SK-N-SH (cell line): ENCODE measurements at regions not wholly inside any gene's neighbourhood (a gene's known extent, or its start where the extent isn't known, plus 50 kb on each side); places are given as distances from the start of the nearest gene placed in this dataset.

Source experiments
- CTCF ChIA-PET: fragments of 300-600, 350-600 bp; formaldehyde crosslinking; extraction: SDS; loops from one replicate; lab custom pipeline; 2021; lab: Yijun Ruan, JAX
- POLR2A ChIA-PET: fragments of 350-600 bp; sonication (Branson Sonifier 250); formaldehyde crosslinking; extraction: SDS; loops from one replicate; lab custom pipeline; 2020; ENCODE audit warnings: antibody characterized with exemption, inconsistent platforms; lab: Yijun Ruan, JAX
- DNase-seq: peaks from one replicate; pipeline ENCODE4 v3.0.0; 2012
- H2AFZ ChIP-seq: fragments of 200-600 bp; sonication (generic); 2 replicates; pipeline ENCODE4 v1.8.1; 2016; ENCODE audit warnings: antibody characterized with exemption, mild to moderate bottlenecking, low read depth
- H3F3A ChIP-seq: fragments of 200-600 bp; sonication (generic); replicated peaks from 2 replicates; pipeline ENCODE3; 2016; ENCODE audit warnings: antibody characterized with exemption, mild to moderate bottlenecking; ENCODE audit not compliant: insufficient read depth
- H3K27ac ChIP-seq, 2 experiments: fragments of 200-500 bp in 1 of 2; fragments of 200-600 bp in 1 of 2; sonication (Bioruptor generic) in 1 of 2; sonication (generic), shearing (Covaris generic) in 1 of 2; 2 replicates each; pipeline versions ENCODE4 v1.5.1 to v1.6.1; 2014 to 2016; ENCODE audit warnings: low read depth in 2 of 2, inconsistent platforms in 1 of 2, low read length in 1 of 2, mild to moderate bottlenecking in 1 of 2, mixed read lengths in 1 of 2
- H3K27me3 ChIP-seq: fragments of 200-600 bp; sonication (generic), shearing (Covaris generic); 2 replicates; pipeline ENCODE4 v1.6.1; 2016; ENCODE audit warnings: mixed run types; ENCODE audit not compliant: insufficient read depth
- H3K36me3 ChIP-seq, 2 experiments: fragments of 200-500 bp in 1 of 2; fragments of 200-600 bp in 1 of 2; sonication (Bioruptor generic) in 1 of 2; sonication (generic) in 1 of 2; replicated peaks in 1 of 2; 2 replicates each; pipeline versions ENCODE3 to v1.5.1; 2014 to 2016; ENCODE audit warnings: low read length in 1 of 2, mild to moderate bottlenecking in 1 of 2; ENCODE audit not compliant: insufficient read depth in 2 of 2, control insufficient read depth in 1 of 2
- H3K4me1 ChIP-seq, 2 experiments: fragments of 200-500 bp in 1 of 2; fragments of 200-600 bp in 1 of 2; sonication (Bioruptor generic) in 1 of 2; sonication (generic), shearing (Covaris generic) in 1 of 2; 2 replicates each; pipeline versions ENCODE4 v1.5.1 to v1.6.1; 2014 to 2016; ENCODE audit warnings: low read depth in 1 of 2, low read length in 1 of 2, mixed run types in 1 of 2; ENCODE audit not compliant: insufficient read depth in 2 of 2, control insufficient read depth in 1 of 2
- H3K4me2 ChIP-seq: fragments of 200-600 bp; sonication (generic), shearing (Covaris generic); 2 replicates; pipeline ENCODE4 v1.6.1; 2017; ENCODE audit warnings: mixed run types
- H3K4me3 ChIP-seq, 2 experiments: fragments of 200-500 bp in 1 of 2; fragments of 200-600 bp in 1 of 2; sonication (Bioruptor generic) in 1 of 2; sonication (generic), shearing (Covaris generic) in 1 of 2; 2 replicates each; pipeline versions ENCODE4 v1.5.1 to v1.8.1; 2014 to 2016; ENCODE audit warnings: low read depth in 2 of 2, inconsistent platforms in 1 of 2, low read length in 1 of 2, mild to moderate bottlenecking in 1 of 2, mixed read lengths in 1 of 2, moderate library complexity in 1 of 2
- H3K79me2 ChIP-seq: fragments of 200-600 bp; sonication (generic); 2 replicates; pipeline ENCODE4 v1.8.1; 2017; ENCODE audit warnings: mild to moderate bottlenecking; ENCODE audit not compliant: insufficient read depth
- H3K9ac ChIP-seq: fragments of 200-600 bp; sonication (generic); 2 replicates; pipeline ENCODE4 v1.6.1; 2017; ENCODE audit warnings: mixed run types
- H3K9me2 ChIP-seq: fragments of 200-600 bp; sonication (generic); 2 replicates; pipeline ENCODE4 v1.6.1; 2017; ENCODE audit warnings: mixed run types
- H3K9me3 ChIP-seq: fragments of 200-600 bp; sonication (generic); 2 replicates; pipeline ENCODE4 v1.6.1; 2017; ENCODE audit warnings: mixed run types, mild to moderate bottlenecking, moderate library complexity
- H4K20me1 ChIP-seq: fragments of 200-600 bp; sonication (generic); 2 replicates; pipeline ENCODE4 v1.6.1; 2017; ENCODE audit warnings: mild to moderate bottlenecking, mixed run types; ENCODE audit not compliant: insufficient read depth
- CHD2 ChIP-seq: fragments of 150-350 bp; IDR thresholded peaks from 2 replicates; pipeline ENCODE4 v1.6.1; 2018; ENCODE audit warnings: low read length; ENCODE audit not compliant: partially characterized antibody
- CTCF ChIP-seq: fragments of 200-600 bp; sonication (generic); IDR thresholded peaks from 2 replicates; pipeline ENCODE4 v1.6.1; 2017; ENCODE audit warnings: antibody characterized with exemption, mild to moderate bottlenecking, moderate library complexity
- EP300 ChIP-seq, 2 experiments: IDR thresholded peaks; 2 replicates each; pipeline versions ENCODE4 v1.4.0 to v1.6.1; 2012; ENCODE audit warnings: borderline replicate concordance in 1 of 2, low read depth in 1 of 2, low read length in 1 of 2
- GATA2 ChIP-seq: sonication (generic); formaldehyde crosslinking; IDR thresholded peaks from 2 replicates; pipeline ENCODE4 v1.5.0; 2020; ENCODE audit warnings: mild to moderate bottlenecking, missing genetic modification reagents
- MXI1 ChIP-seq: IDR thresholded peaks from 2 replicates; pipeline ENCODE4 v1.6.1; 2012; ENCODE audit warnings: mild to moderate bottlenecking, low read depth, low read length, improper control_type of control experiment
- POLR2AphosphoS5 ChIP-seq: IDR thresholded peaks from 2 replicates; pipeline ENCODE4 v1.6.1; 2012; ENCODE audit warnings: low read depth, low read length
- RAD21 ChIP-seq: IDR thresholded peaks from 2 replicates; pipeline ENCODE4 v1.6.1; 2012; ENCODE audit warnings: mild to moderate bottlenecking, low read length
- SIN3A ChIP-seq: IDR thresholded peaks from 2 replicates; pipeline ENCODE4 v1.6.1; 2012; ENCODE audit warnings: low read depth, mild to moderate bottlenecking, low read length, moderate library complexity, borderline replicate concordance
- TEAD4 ChIP-seq: IDR thresholded peaks from 2 replicates; pipeline ENCODE4 v1.4.0; 2012; ENCODE audit warnings: mild to moderate bottlenecking, borderline replicate concordance; ENCODE audit not compliant: insufficient read depth
- USF2 ChIP-seq: fragments of 150-350 bp; IDR thresholded peaks from 2 replicates; pipeline ENCODE4 v1.6.1; 2017; ENCODE audit warnings: antibody characterized with exemption, low read length, low read depth, borderline replicate concordance
- YY1 ChIP-seq: IDR thresholded peaks from 2 replicates; pipeline ENCODE4 v1.4.0; 2012; ENCODE audit warnings: low read depth, mild to moderate bottlenecking
- WGBS: methylation state at CpG from one replicate; pipeline ENCODE4 v1.1.6; 2017; ENCODE audit warnings: low lambda C conversion rate; 5-methylcytosine and 5-hydroxymethylcytosine counted together
- TF ChIP-seq, protein P1 (sequence below): IDR thresholded peaks from 2 replicates; pipeline ENCODE4; 2012

DNA sequence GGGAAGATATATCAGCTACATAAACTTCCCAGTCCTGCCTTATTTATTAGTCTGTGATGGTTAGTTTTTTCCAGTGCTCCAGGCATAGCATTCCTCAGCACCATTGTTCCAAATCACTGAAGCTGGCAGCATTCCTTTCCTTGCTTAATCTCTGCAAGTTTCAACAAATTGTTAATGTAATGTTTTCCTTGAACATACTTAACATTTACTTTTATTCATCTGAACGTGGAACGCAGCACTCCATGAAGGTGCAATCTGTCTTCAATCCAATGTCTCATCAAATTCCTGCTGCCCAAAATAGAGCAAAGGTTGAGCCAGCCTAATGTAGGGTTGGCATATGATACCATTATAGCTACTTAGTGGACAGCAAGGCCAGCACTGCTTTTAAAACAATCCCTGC is 441.1 kb upstream of the RBFOX1 start:
- no peaks in the 10 kb centered on the region for H3K36me3 ChIP-seq
- no peak overlapping the region for H3K4me3 ChIP-seq
- no peak for TF ChIP-seq USF2
- no peak for TF ChIP-seq TEAD4
- TF ChIP-seq YY1 = no peak
- no peak for TF ChIP-seq CTCF
- TF ChIP-seq MXI1 = no peak
- TF ChIP-seq EP300 (IDR thresholded peaks at IDR 0.05; ENCODE audit: borderline replicate concordance in 1 of 2, low read depth in 1 of 2, low read length in 1 of 2) = no peak
- no peak for TF ChIP-seq CHD2
- no peak overlapping the region for H3K4me2 ChIP-seq
- POLR2A ChIA-PET = no interaction called here
- H3K9ac ChIP-seq = no peak overlapping the region
- WGBS = 9% methylated on average over 2 of the region's 2 CpGs
- no peaks in the 10 kb centered on the region for H4K20me1 ChIP-seq
- no peaks in the 10 kb centered on the region for H3F3A ChIP-seq
- no peak overlapping the region for H3K27ac ChIP-seq
- DNase-seq = no peak
- no peaks in the 10 kb centered on the region for H3K4me1 ChIP-seq
- no peaks in the 10 kb centered on the region for H3K27me3 ChIP-seq
- no peak overlapping the region for H2AFZ ChIP-seq
- CTCF ChIA-PET = interaction anchor here (0.7 kb wide), 1 partner anchor 19 kb away, joined by 3 read pairs; no protein-coding TSS in a partner anchor
- no peaks in the 10 kb centered on the region for H3K9me2 ChIP-seq
- H3K79me2 ChIP-seq = no peaks in the 10 kb centered on the region
- no peaks in the 10 kb centered on the region for H3K9me3 ChIP-seq

DNA sequence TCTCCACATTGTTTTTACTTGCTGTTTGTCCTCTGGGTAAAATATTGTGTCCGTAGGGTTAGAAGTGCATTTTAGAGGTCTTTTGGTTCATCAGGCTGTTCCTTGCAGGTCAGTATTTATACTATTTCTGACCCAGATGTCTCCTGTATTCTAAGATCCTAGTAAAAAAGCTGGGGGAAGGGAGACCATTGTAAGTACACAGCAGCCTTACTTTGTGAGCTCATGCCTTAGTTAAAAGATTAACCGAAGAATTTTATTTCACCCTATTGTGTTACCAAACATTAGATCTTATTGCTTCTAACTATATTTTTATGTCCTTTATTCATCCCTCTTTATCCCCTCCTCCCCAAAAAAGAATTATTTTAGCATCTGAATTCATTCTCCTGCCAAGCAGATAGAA is 444.1 kb upstream of the RBFOX1 start:
- H3F3A ChIP-seq = no peaks in the 10 kb centered on the region
- no peaks in the 10 kb centered on the region for H4K20me1 ChIP-seq
- no peaks in the 10 kb centered on the region for H3K36me3 ChIP-seq
- no peak for DNase-seq
- no peaks in the 10 kb centered on the region for H3K4me1 ChIP-seq
- H3K79me2 ChIP-seq = no peaks in the 10 kb centered on the region
- CTCF ChIA-PET = no interaction called here
- no peaks in the 10 kb centered on the region for H3K9me2 ChIP-seq
- H2AFZ ChIP-seq = no peak overlapping the region
- TF ChIP-seq POLR2AphosphoS5 = no peak
- TF ChIP-seq GATA2 (CRISPR knock-in tag) = no peak
- TF ChIP-seq, all 33 proteins: peak for 0
- Histone ChIP-seq H3K4me3 (no peak overlapping the region), H3K9ac (no peak overlapping the region), H3K27me3 (no peaks in the 10 kb centered on the region), H3K4me2 (no peak overlapping the region), H3K9me3 (no peaks in the 10 kb centered on the region), H3K27ac (no peak overlapping the region)
- WGBS = 56% methylated on average over 2 of the region's 2 CpGs
- POLR2A ChIA-PET = no interaction called here

GRCh38 chr16:6884002-6884401 is 448.6 kb upstream of the RBFOX1 start:
- no peak overlapping the region for H3K27ac ChIP-seq
- no peaks in the 10 kb centered on the region for H3K79me2 ChIP-seq
- H4K20me1 ChIP-seq = no peaks in the 10 kb centered on the region
- no peak for DNase-seq
- CTCF ChIA-PET = no interaction called here
- H3K9me3 ChIP-seq = no peaks in the 10 kb centered on the region
- no peaks in the 10 kb centered on the region for H3K27me3 ChIP-seq
- H3K4me3 ChIP-seq = no peak overlapping the region
- no peak overlapping the region for H2AFZ ChIP-seq
- POLR2A ChIA-PET = no interaction called here
- H3K36me3 ChIP-seq = no peaks in the 10 kb centered on the region
- H3K4me2 ChIP-seq = no peak overlapping the region
- no peaks in the 10 kb centered on the region for H3K4me1 ChIP-seq
- TF ChIP-seq, protein P1, sequence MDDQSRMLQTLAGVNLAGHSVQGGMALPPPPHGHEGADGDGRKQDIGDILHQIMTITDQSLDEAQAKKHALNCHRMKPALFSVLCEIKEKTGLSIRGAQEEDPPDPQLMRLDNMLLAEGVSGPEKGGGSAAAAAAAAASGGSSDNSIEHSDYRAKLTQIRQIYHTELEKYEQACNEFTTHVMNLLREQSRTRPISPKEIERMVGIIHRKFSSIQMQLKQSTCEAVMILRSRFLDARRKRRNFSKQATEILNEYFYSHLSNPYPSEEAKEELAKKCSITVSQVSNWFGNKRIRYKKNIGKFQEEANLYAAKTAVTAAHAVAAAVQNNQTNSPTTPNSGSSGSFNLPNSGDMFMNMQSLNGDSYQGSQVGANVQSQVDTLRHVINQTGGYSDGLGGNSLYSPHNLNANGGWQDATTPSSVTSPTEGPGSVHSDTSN = no peak
- TF ChIP-seq RAD21 (no peak), SIN3A (no peak)
- TF ChIP-seq, all 33 proteins: peak for 0
- Histone ChIP-seq H3F3A (no peaks in the 10 kb centered on the region), H3K9ac (no peak overlapping the region), H3K9me2 (no peaks in the 10 kb centered on the region)
- WGBS = 24% methylated on average over 6 of the region's 7 CpGs
